Fibroblast of skin of scalp (primary cell): ENCODE measurements at regions not wholly inside any gene's neighbourhood (a gene's known extent, or its start where the extent isn't known, plus 50 kb on each side); places are given as distances from the start of the nearest gene placed in this dataset.
A peak's percentile ranks its signal among the peaks of the same experiment; 100 is the strongest.

ENCODE experiments used
- DNase-seq: peaks from one replicate; pipeline ENCODE4 v3.0.0-alpha.2; 2013

- DNase-seq: no peak
Measured at GRCh38 chr12:16949871-16950667, 344.1 kb upstream of the LMO3 start.

DNA sequence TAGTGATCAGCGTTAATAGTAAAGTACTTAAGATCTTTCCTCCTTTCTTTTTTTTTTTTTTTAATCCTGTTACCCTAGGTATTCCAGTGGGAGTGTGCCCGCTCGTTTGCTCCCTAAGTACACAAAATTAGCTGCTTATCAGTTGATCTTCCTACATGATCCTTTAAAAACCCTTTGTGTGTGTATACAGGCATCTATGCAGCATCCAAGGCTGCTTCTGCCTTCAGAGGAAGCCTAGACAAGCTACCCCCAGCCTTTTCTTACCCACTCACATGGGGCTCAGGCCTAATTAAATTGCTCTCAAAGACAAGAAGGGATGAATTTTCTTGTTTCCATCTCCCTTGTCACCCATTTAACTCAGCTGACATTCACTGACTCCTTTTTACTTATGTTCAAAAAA lies 343.4 kb upstream of the LMO3 start:
- DNase-seq: no peak

DNA sequence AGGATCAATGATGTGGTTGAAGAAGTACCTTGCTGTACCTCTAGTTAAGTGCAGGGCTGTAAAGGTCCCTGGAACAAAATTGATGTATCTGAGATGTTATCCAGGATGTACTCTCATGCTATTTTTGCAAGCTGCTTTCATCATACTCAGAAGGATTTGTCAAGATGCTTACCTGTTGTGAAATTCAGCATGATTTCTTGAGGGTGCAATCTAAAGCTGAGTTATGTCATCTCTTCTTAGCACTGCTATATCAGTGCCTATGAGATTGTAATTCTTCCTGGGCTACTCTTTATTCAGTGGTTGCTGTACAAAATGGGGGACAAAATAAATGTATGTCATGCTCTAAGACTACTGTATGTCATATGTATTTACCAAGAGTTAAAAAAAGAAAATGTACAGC lies 340.7 kb upstream of the LMO3 start:
- no peak for DNase-seq

DNA sequence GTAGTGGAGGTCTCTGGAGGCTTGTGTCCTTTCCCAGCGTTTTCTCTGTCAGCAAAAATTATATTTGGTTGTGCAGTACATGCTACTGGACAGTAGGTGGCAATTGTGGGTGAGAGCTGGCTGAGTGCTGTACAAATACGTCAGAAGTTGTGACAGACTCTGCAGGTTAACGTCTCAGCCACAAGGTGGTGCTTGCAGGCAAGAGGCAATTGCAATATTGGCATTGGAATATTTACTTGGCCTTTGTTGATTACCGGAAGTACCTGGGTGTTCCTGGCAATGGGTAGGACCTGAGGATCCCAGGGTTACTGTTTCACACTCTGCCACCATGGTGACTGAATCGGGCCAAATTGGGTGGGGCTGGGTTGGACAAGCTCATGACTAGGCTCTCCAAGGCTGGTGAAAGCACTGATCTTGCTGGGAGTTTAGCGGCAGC lies 333.9 kb upstream of the LMO3 start:
- DNase-seq: peak; percentile 24

DNA sequence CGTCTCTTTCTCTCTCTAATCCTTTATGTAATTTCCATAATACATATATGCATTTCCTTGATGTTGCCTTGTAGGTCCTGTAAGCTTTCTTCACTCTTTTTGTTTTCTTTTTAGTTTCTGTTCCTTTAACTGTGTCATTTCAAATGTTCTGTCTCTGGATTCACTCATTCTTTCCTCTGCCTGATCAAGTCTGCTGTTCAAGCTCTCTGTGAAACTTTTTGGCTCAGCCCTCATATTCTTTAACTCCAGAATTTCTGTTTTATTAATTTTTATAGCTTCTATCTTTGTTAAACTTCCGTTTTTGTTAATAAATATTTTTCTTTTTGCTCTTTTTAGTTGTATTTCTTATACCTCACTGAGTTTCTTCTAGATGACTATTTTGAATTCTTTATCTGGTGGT lies 321.3 kb upstream of the LMO3 start:
- no peak for DNase-seq

DNA sequence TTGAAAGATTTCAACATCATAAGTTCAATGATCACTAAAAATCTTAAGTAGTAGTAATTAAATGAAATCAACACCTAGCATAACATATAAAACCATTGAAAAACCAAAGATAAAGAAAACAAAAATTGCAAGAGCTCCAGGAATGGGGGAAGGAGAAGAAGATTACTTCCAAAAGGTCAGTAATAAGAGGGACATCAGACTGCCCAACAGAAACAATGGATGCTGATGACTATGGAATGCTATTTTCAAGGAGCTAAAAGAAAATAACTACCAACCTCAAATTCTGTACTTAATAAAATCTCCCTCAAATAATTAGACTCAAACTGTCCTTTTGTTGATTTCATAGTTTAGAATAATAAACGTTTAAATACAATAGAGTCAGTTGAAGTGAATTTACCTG lies 314.5 kb upstream of the LMO3 start:
- DNase-seq: no peak

- no peak for DNase-seq
Measured at GRCh38 chr12:16919551-16919950, 313.6 kb upstream of the LMO3 start.

GRCh38 chr12:16914853-16915252 lies 308.9 kb upstream of the LMO3 start:
- DNase-seq: no peak

DNA sequence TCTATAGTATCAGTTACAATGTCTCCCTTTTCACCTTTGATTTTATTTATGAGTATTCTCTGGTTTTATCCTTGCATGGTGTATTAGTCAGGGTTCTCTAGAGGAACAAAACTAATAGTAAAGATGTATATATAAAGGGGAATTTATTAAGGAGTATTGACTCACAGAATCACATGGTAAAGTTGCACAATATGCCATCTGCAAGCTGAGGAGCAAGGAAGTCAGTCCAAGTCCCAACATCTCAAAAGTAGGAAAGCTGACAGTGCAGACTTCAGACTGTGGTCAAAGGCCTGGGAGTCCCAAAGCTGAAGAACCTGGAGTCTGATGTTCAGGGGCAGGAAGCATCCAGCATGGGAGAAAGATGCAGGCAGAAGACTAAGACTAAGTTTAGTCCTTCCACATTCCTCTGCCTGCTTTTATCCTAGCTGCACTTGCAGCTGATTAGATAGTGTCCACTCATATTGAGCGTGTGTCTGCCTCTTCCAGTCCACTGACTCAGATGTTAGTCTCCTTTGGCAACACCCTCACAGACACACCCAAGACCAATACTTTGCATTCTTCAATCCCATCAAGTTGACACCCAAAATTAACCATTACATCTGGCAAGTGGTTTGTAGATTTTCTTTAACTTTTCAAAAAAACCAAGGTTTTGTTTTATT lies 308.0 kb upstream of the LMO3 start:
- no peak for DNase-seq

DNA sequence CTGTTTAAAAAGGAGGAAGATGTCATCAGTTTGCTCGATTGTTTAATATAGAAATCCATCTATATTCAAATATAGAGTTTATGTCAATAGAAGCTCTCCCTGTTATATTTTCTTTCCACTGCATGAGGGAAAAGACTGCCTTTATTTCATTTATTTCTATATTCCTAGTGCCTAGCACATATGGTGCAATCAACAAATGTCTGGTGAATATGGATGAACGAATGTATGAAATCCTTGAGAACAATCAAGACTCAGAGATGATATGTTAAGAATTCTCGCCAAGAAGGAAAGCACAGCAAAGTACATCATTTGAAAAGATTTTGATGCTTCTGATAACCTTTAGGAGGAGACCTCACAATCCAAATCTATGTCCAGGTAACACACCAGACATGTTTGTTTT lies 296.0 kb upstream of the LMO3 start:
- DNase-seq: no peak

GRCh38 chr12:16893426-16893825 lies 287.5 kb upstream of the LMO3 start:
- DNase-seq: no peak

DNA sequence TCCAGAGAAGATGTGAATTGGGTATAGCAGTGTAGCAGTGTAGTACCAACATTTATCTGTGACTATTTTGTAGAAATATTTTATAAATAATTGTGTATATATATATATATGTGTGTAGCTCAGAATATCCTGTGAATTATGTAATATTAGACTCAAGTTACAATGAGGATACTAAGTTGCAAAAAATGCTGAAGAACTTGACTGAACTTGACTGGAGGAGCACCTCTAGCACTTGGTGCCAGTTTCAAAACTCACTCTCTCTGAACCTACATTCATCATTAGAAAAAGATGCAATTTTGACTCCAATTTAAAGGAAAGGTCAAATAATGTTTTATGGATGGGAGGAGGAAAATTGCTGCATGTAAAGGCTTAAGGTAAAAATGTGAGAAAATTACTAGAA lies 285.7 kb upstream of the LMO3 start:
- DNase-seq: no peak

DNA sequence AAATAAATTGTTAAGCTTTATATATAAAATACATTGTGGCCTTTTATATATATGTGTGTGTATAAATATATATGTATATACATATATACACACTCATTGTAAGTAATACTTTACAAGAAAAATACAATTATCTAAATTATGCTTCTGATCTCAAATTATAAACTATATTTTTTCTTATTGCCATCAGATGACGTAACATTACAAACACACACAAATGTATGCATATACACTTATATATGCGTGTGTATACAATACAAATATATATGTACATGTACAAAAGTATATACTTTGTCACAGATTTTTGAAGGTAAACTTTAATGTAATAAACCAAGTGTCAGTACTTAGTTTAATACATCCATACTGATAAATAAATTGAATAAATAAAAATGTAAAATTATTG lies 278.9 kb upstream of the LMO3 start:
- no peak for DNase-seq

DNA sequence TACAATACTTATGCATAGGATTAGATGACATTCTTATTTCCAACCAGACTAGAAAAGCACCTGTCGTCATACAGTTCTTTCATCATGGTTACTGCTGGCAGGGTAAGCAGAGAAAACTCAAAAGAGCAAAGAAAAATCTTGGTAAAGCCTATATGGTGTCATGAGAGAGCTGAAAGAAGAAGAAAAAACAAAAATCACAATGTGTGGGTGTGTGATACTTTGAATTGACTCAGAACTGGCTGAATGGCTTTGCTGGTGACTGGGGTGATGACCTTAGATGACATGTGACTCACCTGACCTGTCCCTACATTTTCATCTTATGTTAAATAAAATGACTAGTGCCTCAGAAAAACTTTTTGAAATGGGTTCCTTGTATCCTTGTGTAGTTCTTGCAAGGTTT lies 278.1 kb upstream of the LMO3 start:
- no peak for DNase-seq

DNA sequence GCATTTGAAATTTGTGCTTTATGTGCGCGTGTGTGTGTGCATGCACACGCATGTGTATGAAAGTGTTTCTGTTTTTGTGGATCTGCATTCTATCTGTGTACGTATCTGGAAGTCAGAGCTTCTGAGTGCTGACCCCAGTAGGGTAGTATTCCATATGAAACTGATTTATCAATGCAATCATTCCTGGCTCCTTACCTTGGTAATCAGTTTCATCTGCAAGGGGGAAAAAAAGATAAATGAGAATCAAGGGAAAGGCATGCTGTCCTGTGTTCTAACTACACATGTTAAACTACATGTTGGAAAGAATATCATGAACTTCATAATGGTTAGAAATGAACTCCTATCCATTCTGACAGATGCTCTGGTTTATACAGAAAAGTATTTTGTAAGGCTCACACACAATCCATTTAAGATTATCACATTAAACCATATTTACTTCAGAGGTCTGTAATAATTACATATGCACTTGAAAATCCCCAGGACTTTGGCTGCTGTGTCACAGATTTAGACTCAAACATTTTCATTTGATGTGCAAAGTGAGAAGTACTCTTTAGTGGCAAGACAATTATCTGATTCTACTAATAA lies 276.1 kb upstream of the LMO3 start:
- no peak for DNase-seq

GRCh38 chr12:16880864-16881285 lies 274.9 kb upstream of the LMO3 start:
- DNase-seq: no peak

GRCh38 chr12:16870845-16871244 lies 264.9 kb upstream of the LMO3 start:
- no peak for DNase-seq

GRCh38 chr12:16863742-16864141 lies 257.8 kb upstream of the LMO3 start:
- no peak for DNase-seq

DNA sequence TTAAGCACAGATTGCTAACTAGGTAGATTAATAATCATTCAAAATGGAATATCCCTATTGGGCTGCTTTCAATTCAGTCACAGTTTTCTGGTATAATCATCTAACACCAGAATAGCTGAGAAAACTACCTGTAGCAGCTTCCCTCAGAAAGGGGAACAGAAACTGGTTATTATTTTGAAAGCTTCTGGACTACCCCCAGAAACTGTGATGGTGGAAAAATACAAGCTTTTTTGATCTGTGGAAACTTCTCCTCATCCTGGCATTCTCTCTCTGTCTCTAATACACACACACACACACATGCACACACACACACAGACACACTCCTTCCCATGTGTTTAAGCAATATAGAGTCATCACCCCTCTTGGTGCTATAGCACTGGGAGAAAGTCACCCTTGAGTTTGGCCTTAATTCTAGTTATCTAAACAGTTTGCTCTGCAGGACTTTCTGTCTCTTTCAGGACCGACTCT lies 251.5 kb upstream of the LMO3 start:
- no peak for DNase-seq

DNA sequence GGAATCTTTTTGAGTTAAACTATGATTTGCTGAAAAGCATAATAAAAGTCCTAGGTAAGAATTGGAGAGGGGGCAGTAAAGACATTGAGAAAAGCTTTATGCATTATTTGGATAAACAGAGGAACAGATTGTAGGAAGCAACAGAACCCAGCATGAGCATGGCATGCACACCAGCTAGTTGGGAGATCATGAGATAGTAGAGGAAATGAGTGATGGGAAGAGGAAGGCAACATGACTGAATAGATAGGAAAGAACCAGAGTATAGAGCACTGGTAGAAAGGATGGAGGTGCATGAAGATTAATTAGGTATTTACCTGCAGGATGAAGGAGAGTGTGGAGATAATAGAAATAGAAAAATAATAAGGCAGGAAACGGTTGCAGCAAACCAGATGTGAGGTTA lies 248.5 kb upstream of the LMO3 start:
- DNase-seq: no peak

- DNase-seq: no peak
Measured at GRCh38 chr12:16849473-16849872, 243.5 kb upstream of the LMO3 start.

- no peak for DNase-seq
Measured at GRCh38 chr12:16844875-16845274, 238.9 kb upstream of the LMO3 start.

- no peak for DNase-seq
Measured at GRCh38 chr12:16833376-16834015, 227.5 kb upstream of the LMO3 start.
